Medulla oblongata (tissue), 1 donor: ENCODE measurements at regions not wholly inside any gene's neighbourhood (a gene's known extent, or its start where the extent isn't known, plus 50 kb on each side); places are given as distances from the start of the nearest gene placed in this dataset.
"Not testable (repeated sequence)": the region's sequence is repeated elsewhere in the genome, so short reads cannot be mapped to it uniquely, and the experiment has no call there.

Source experiments
- DNase-seq: peaks from one replicate; pipeline ENCODE4 v3.0.0-alpha.2; 2015; ENCODE audit errors: extremely low spot score

GRCh38 chr21:35801391-35801790 is 258.9 kb downstream of the SETD4 start:
- DNase-seq: no peak

- not testable (repeated sequence) for DNase-seq
These were observed 259.4 kb downstream of the SETD4 start for GRCh38 chr21:35800796-35801385.

GRCh38 chr21:35796844-35797243 is 263.5 kb downstream of the SETD4 start:
- DNase-seq: peak; percentile 34

GRCh38 chr21:35794527-35794926 is 265.8 kb downstream of the SETD4 start:
- not testable (repeated sequence) for DNase-seq

GRCh38 chr21:35792569-35793305 is 267.6 kb downstream of the SETD4 start:
- no peak for DNase-seq

- DNase-seq: no peak
These were observed 268.6 kb downstream of the SETD4 start for GRCh38 chr21:35791541-35792325.

- DNase-seq: no peak
These were observed 276.6 kb downstream of the SETD4 start for GRCh38 chr21:35783721-35784120.

- DNase-seq: no peak
These were observed 277.7 kb downstream of the SETD4 start for GRCh38 chr21:35782667-35783066.

GRCh38 chr21:35780983-35781382 is 279.3 kb downstream of the SETD4 start:
- DNase-seq: no peak

GRCh38 chr21:35779690-35780570 is 280.4 kb downstream of the SETD4 start:
- no peak for DNase-seq

- no peak for DNase-seq
These were observed 281.2 kb downstream of the SETD4 start for GRCh38 chr21:35779167-35779566.

GRCh38 chr21:35777081-35777480 is 283.2 kb downstream of the SETD4 start:
- DNase-seq: no peak

GRCh38 chr21:35775778-35776544 is 284.4 kb downstream of the SETD4 start:
- DNase-seq: no peak

- no peak for DNase-seq
These were observed 290.0 kb downstream of the SETD4 start for GRCh38 chr21:35770101-35770945.

- DNase-seq: no peak
These were observed 292.1 kb downstream of the SETD4 start for GRCh38 chr21:35768187-35768586.

GRCh38 chr21:35764586-35764985 is 295.7 kb downstream of the SETD4 start:
- DNase-seq: no peak

- DNase-seq: no peak
These were observed 296.2 kb downstream of the SETD4 start for GRCh38 chr21:35764077-35764476.

- no peak for DNase-seq
These were observed 305.7 kb downstream of the SETD4 start for GRCh38 chr21:35754583-35754982.

GRCh38 chr21:35753308-35753707 is 307.0 kb downstream of the SETD4 start:
- DNase-seq: no peak

- no peak for DNase-seq
These were observed 309.2 kb downstream of the SETD4 start for GRCh38 chr21:35751171-35751570.
